ENCODE measurements at regions not wholly inside any gene's neighbourhood (a gene's known extent, or its start where the extent isn't known, plus 50 kb on each side); places are given as distances from the start of the nearest gene placed in this dataset.

- TF ChIP-seq, protein P1, sequence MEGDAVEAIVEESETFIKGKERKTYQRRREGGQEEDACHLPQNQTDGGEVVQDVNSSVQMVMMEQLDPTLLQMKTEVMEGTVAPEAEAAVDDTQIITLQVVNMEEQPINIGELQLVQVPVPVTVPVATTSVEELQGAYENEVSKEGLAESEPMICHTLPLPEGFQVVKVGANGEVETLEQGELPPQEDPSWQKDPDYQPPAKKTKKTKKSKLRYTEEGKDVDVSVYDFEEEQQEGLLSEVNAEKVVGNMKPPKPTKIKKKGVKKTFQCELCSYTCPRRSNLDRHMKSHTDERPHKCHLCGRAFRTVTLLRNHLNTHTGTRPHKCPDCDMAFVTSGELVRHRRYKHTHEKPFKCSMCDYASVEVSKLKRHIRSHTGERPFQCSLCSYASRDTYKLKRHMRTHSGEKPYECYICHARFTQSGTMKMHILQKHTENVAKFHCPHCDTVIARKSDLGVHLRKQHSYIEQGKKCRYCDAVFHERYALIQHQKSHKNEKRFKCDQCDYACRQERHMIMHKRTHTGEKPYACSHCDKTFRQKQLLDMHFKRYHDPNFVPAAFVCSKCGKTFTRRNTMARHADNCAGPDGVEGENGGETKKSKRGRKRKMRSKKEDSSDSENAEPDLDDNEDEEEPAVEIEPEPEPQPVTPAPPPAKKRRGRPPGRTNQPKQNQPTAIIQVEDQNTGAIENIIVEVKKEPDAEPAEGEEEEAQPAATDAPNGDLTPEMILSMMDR (IDR thresholded peaks at IDR 0.05), result no peak
- TF ChIP-seq POLR2A (IDR thresholded peaks at IDR 0.05) (no peak), POLR2AphosphoS5 (IDR thresholded peaks at IDR 0.05) (no peak)
Measured at GRCh38 chr18:73787316-73787715, 360.3 kb downstream of the FBXO15 start.
